ENCODE measurements at regions not wholly inside any gene's neighbourhood (a gene's known extent, or its start where the extent isn't known, plus 50 kb on each side); places are given as distances from the start of the nearest gene placed in this dataset.

DNA sequence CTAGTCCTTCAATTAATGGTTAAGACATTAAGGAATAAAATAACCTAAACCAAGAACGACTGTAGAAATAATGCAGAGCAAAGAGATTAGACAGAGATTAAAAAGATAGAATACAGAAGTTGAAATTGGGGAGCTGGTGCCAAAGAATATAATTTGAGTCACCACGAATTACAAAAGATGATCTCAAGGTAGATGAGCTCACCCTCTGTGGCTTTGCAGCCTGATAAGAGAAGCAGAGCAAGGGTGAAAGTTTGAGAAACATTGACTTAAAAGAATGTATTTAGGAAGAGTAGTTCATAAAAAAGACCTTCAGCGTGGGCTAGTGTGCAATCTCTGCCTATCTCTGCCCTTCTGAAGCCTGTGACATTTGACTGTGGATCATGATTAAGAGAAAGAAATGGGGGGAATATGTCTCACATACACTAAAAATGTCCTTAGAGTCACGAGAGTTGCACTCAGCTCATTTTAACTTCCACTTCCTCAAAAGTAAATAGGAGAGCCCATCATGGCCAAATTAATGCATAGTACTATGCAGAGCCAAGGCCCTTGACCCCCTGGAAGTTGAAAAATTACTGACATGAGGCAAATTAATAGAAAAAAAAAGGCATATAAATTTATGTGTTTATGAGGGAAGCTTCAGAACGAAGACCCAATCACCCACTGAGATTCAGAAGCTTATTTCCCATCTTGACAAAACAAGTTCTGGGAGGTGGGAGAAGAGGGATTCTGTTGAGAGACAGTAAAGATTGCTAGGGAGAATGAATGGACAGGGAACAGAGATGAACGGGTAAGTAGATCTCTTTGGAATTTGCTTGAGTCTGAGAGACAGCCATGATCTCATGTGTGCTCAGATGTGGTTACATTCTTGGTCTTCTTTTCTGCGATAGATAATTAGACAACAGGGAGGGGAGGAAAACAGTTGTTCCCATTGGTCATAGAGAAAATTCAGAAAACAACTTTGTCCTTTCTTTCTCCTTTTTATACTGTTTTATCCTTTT is 395.4 kb upstream of the LRRC7 start:
- DNase-seq: peak; percentile 30

DNA sequence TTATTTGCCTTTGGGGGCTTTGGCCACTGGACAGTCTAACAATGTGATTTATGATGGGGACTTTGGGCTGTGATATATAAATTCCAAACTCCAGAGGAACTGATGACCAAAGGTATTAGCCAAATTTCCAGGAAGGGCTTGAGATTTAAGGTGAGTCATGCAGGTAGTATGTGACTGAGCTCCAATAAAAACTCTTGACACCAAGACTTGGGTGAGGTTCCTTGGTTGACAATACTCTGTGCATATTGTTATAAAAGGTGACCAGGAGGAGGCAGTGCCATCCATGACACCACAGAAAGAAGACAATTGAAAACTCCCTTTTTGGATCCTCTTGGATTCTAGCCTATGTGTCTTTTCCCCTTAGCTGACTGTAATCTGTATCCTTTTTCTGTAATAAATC is 392.7 kb upstream of the LRRC7 start:
- peak; percentile 3 for DNase-seq

DNA sequence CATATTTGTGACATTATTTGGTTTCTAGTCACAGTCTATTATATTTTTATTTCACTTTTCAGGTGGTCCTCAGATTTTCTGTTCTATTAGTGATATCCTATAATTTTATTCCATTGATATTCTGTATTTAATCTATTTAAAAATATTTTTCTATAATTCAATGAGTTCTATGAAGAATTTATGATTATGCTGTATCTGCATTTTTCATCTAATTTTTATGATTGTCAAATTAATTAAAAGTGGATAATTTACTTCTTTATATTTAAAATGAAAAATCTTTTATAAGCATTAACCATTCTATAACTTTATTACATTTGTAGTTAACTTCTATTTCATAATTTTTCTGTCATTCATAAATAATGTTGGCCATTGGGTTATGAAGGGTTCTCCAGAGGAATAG is 387.4 kb upstream of the LRRC7 start:
- no peak for DNase-seq

DNA sequence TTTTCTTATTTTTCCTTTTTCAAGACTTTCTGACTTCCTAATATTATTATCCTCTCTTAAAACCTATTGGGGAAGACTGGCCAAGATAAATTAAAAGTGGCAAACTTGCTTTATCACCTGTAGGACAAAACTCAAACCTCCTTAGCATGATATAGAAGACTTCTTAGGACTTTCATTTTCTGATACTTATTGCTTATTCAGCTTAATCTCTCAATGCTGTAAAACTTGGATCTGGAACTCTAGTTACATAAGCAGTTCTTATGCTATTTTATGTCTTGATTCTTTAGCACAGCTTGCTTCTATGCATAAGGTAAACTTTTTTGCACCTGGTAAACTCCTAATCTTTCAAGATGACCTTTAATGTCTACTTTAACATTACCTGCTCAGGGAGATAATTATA is 382.3 kb upstream of the LRRC7 start:
- no peak for DNase-seq

DNA sequence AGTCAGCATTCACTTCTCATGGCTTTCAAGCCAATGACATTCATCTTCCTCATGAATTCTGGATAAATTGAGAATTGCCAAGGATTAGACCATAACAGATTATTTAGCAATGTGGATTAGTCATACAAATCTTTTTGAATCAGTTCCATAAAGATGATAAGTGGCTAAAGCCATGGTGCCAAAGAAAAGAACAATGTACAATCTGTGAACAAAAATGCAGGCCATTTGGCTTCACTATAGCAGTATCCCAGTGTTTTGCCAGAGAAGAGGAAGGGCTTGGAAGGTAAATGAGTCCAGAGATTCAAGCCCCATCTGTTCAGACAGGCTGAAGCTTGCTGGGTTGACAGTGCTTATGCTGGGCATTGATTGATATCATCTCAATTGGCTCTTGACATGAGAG is 376.4 kb upstream of the LRRC7 start:
- DNase-seq: no peak

DNA sequence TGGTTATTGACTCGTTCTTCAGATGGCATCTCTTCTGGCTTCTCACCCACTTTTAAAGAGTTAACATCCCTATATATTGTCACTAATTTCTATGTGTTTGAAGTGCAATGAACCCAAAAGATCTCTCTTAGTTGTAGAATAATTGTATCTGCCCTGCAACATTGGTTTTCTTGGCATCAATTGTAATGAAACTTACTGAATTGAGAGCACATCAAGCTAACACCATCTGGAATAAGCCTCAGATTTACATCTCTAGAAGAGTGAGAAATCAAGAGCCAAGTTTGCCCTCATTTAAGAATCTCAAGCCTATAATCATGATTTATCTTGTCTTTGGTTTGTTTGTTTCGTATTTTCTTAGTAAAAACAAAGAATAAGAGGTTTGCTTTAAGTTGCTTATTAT is 372.6 kb upstream of the LRRC7 start:
- DNase-seq: no peak

DNA sequence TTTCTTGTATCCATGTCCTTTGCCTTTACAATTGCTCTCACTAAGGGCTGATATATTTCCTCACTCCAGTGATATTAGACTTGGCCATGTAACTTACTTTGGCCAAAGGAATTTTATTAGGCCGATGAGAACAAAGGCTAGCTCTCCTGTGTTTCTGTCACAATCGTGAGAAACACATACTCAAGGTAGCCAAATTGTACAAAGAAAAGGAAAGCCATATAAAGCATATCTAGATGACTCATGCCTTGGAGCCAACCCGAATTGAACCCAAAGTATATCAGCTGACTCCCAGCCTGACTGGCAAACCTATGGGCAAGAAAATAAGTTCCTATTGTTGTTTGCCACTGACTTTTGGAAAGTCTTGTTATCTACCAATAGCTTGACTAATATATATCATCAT is 371.7 kb upstream of the LRRC7 start:
- DNase-seq: no peak

DNA sequence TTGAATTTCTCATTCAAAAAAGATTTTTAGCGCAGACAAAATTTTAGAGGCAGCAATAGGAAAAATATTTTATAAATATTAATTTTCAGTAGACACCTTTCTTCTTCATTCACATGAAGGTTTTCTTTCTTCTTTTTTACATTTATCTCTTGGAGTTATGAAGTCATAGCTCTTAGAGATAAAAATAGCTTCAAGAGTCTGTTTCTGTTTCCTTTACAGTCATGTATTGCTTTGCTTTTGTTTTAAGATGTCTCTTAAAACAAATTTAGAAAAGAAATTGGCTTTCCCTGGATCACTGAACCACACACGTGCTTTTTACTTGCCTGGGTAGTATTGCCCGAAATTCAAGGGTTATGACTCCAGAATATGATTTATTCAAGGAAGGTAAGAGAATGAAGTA is 369.9 kb upstream of the LRRC7 start:
- DNase-seq: no peak

DNA sequence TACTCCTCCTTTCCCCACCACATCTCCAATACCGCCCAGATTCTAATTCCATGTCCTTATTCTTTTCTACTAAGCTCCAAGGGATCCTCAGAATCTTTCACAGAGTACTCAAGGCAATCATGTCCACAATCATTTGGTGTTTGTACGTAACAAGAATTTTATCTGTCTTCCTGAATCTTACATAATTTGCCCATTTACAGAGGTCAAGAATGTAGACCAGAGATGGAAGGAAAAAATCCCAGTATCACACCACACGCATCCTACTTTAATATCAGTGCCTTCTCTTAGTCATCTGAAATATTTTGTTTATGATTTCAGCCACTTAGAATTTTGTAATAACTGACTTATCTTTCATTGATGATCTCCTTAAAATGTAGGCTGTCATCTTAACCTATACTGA is 366.0 kb upstream of the LRRC7 start:
- DNase-seq: no peak

DNA sequence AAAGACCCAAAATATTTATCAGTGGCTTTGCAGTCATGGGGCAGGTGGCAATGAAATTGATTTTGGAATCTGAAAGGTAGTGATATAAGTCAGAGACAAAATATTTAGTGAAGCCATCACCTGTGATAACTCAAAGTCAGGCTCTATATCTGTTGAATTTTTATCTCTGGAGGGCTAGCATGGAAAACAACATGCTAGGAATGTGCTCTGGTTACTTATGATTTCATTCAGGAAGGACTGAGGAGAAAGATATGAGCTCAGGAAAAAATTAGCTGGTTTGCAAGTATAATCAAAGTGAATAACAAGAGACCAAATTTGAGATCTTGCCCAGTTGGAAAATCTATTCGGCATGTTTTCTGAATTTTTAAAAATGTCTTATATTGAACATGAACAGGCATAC is 364.6 kb upstream of the LRRC7 start:
- DNase-seq: no peak

DNA sequence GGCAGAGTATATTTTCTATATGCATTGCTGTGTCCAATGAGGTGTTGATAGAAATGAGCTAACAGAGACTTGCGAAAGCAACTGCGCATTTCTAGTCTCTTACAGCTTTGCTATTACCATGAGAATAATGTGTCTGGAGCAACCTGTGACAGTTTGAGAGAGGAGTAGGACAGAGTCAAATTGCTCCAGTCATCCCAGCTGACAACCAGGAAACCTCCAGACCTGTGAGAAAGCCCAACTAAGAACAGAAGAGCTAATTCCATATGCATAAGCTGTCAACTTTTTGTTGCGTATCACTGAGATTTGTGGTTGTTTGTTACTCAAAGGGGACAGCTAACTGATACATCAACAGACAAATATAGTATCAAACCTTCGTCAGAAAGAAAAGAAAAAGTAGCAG is 354.1 kb upstream of the LRRC7 start:
- no peak for DNase-seq

DNA sequence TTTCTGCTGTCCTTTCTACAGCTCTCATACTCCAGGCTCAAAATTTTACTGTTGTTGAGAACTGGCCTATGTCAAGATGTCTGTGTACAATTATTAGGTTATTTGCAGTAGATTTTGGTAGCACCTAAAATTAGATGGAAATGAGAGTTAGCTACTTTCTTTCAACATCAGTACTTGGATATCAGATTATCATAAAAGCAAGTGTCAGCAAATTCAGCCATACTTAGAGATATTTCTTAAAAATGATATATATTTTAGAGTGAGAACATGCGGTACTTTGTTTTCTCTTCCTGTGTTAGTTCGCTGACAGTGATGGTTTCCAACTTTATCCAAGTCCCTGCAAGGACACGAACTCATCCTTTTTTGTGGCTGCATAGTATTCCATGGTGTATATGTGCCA is 351.8 kb upstream of the LRRC7 start:
- no peak for DNase-seq

DNA sequence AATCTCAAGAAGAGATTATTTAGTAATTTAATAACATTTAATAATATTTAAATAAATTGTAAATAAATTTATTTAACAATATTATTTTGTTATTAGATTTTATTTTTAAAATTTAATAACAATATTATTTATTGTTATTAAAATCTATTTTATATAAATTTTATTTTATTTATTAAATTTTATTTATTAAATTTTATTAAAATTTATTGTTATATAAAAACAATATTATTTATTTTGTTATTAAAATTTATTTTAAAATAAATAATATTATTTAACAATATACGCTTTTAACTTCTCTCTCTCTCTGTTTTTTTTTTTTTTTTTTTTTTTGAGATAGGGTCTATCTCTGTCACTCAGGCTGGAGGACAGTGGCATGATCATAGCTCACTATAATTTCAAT is 347.1 kb upstream of the LRRC7 start:
- no peak for DNase-seq

DNA sequence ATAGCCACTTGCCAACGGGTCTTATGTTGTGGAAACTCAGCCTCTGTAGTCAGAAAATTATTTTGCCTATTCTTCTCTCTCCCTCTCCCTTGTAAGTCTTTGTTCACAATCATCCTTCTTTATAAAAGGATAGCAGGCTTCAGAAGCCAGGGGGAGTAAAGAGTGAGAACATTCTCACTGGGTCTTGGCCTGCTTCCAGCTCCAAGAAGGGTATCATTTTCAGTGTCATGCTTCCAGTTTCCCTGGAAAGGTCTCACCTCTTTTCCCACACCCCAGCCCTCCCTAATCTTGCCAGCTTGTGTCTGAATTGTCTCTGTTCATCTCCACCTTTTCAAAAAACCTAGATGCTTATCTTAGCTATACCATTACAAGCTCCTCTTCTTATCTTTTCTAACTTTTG is 346.2 kb upstream of the LRRC7 start:
- peak; percentile 20 for DNase-seq

DNA sequence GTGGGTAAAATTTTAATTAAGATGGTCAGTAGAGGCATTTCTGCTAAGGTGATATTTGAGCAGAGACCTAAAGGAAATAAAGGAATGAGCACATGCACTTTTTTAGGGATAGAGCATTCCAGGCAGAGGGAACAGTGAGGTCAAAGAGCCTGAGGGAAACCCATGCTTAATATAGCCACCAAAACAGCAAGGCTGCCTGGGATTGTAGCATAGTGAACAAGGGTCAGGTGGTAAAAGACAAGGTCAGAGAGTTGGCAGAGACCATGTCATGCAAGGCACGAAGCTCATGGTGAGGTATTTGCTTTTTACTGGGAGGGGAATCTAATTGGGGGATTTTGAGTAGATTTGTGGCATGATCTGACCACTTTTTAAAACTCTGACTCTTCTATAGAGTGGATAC is 344.6 kb upstream of the LRRC7 start:
- DNase-seq: no peak

DNA sequence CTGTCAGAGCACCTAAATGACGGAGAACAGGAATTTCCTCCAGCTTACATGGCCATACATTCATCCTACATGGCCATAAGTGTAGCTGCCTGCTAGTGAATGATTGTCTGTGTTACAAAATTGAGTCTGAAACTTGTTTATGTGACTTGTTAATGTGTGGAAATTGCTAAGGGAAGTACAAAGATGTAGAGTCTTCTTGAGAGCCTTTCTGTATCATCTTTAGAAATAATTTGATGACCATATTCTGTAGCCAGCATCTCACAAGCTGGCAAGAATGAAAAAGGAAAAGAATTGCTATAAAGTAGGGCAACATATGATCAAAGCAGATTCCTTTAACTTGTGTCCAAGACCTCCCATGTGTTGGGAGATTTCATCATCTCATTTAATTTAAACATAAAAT is 339.2 kb upstream of the LRRC7 start:
- DNase-seq: no peak

DNA sequence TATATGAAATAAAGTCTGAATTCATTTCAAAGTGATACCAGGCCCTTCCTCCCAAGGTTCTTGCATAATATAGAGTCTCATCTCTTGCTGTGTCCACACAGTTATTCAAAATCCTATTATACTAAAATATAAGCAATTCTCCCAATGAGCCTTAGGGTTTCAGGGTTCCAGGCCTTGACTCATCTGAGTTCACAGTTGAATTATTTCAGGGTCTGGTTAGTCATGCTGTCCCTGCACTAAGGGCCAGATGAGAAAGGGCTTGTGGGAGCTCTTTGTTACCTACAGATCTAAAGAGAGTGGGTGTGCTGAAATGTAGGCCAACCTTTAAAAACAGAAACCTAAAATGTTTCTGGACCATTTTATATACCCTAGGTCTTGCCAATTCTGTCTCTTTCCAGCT is 337.5 kb upstream of the LRRC7 start:
- DNase-seq: no peak

DNA sequence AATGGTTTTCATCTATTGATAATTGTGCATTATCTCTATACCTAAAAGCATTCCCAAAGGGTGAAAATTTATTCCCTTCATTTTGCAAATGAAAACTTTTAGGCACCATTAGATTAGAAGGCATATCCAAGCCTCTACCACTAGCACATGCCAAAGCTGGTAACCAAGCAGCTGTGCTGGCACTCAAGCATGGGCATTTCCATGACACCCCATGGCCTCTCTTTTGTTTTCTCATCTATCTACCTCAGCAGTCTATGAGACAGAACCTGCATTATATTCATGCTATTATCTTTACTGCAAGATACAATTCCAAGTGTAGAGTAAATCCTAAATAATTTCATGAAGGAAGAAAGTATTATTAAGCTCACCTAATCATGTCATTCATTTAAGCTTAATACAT is 334.3 kb upstream of the LRRC7 start:
- no peak for DNase-seq

DNA sequence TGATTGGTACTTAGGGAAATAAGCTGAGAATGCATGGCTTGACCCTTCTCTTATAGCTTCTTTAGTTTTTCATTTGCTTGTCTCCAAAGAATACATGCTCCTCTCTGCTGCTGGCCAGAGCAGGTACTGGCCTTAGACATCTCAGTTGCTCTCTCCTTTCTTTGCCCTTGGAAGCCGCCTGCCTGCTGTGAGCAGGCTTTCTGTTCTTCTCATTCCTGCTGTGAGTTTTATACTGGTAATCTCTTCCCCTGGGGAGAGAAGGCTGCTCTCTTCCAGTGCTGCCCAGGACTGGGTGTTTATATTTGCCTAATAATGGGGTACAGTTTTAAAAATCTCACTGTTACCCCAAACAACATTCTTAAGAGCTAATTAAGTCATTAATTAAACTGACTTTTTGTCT is 323.5 kb upstream of the LRRC7 start:
- DNase-seq: no peak

DNA sequence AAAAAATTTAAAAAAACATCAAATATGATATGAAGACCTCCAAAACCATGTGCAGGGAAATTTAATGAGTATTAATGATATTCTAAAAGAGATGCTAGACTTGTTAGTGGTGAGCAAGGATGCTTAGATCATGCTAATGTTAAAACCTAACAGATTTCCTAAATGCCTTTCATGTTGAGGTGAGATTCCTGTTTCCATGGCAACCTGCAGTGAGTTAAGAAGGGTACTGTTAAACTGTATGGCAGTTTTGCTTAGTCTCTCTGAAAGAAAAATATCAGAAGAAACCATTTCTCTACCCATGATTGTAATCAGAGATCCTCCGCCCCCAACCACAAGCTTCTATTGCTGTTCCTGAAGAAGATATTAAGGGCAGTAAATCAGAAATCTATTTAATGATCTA is 321.6 kb upstream of the LRRC7 start:
- DNase-seq: no peak

DNA sequence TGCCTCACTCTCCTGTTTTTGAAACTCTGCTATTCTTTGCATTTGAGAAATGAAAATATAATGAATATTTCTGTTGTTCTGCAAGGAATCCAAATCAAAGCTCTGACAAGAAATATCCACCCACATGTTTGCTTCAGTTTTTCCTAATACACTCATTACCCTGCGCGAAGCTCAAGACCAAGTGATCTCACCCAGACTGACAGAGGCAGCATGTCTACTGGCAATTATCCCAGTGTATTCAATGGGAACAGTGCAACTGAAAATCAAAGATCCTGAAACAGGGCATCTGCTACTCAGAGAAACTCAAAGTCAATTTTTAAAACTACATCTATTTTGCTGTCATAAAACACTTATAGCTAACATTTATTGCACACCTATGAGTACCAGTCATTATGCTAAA is 321.0 kb upstream of the LRRC7 start:
- no peak for DNase-seq

DNA sequence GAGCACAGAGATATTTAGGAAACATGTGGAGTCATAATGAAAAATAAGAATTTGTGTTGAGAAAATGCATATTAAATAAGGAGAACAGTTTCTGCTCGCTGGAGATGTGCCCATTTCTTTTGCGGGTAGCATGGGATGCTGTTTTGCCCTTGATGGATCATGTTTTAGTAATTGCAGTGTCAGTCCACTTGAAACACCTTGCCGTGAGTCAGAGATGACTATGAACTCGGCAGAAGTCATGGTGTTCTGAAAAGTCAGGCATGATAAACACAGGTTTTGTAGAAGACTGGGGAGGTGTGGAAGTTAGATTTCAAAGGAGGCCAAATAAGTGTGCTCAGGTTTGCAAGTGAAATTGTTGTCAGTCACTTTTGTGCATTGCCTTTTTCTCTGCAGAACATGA is 315.0 kb upstream of the LRRC7 start:
- no peak for DNase-seq

DNA sequence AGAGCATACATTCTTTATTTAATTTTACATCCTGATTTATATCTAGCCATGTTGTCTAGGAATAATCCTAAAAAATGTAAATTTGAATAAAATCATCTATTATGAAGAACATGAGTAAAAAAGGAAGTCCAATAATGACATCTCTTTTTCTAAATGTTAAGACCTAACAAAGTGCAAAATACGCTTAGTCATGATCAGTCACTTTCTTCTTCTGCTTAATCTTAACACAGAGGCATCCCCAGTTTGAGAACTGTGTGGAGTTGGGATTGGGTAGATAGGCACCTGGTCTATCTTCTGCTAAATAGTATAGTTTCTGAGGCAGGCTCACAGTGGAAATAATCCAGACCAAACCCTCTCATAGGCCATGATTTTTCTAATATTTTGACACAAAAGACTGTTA is 311.7 kb upstream of the LRRC7 start:
- peak; percentile 66 for DNase-seq

DNA sequence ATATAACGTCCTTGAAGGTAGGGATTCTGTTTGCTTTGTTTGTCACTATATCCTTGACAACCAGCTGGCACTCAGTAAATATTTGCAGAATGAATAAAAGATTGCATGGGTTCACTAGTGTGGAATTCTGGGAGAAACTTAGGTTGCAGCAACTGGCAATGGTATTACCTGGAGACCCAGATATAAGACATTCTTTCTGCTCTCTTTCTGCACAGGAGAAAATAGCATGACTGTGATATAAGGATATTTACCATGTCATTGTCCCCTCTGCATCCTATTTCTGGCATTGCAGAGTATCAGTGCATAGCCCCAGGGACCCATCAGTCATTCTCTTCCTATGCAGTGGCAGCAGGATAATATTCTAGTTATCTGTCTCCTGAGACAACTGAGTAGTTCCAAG is 308.9 kb upstream of the LRRC7 start:
- DNase-seq: no peak

DNA sequence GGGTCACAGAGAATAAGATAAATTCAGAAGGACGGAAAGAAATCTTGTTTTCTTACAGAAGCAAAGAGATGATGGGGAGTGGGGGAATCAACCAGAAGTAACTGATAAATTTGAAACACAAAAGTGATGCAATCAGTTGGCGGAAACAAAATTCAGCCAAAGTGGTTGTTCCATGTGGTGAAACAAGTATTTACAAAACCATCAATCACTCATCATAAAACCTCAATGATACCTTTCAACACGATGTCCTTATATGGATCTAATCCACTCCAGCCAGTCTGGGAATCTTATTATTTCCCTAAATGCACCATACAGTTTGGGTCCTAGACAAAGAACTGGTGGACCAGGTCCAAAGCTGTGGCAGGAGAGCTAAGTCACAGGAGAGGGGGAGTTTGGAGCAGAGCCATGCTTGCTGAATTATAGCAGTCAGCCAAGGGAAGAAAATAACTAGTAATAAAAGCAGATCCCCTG is 303.8 kb upstream of the LRRC7 start:
- DNase-seq: no peak
